Cardiac septum (tissue), 1 donor: ENCODE measurements at regions not wholly inside any gene's neighbourhood (a gene's known extent, or its start where the extent isn't known, plus 50 kb on each side); places are given as distances from the start of the nearest gene placed in this dataset.

ENCODE experiments used
- DNase-seq: peaks from one replicate; pipeline ENCODE4 v3.0.0-alpha.2; 2020; ENCODE audit warnings: low spot score
- intact Hi-C: fragments of 100-400 bp; cut with DNase I; formaldehyde crosslinking; loops from one replicate; pipeline ENCODE4 v1.14.0; 2022
- donor health status: DM: no; HTN: no; CAD: no.

DNA sequence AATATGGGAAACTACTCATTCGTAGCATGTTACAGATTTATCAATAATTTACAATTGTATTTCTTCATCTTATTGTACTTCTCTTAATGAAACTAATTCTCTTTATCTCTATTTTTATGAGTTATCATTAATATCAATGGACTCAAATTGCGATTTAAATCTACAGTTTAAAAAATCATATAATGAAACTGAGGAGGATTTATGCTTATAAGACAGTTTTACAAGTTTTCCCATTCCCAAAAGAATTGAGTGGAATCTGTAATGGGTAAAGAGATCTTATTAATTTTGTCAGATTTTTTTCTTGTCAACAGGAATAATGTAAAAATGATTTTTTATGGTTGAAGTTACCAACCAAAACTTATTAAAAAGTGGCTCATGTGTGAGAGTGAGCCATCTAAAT lies 468.0 kb downstream of the METTL4 start:
- intact Hi-C loops: no loop called here
- no peak for DNase-seq

GRCh38 chr18:2104620-2105462 lies 466.5 kb downstream of the METTL4 start:
- no peak for DNase-seq
- intact Hi-C loops: loop anchor here (5.0 kb wide), 1 partner anchor 437 kb away; no protein-coding TSS in a partner anchor

GRCh38 chr18:2108591-2108990 lies 462.7 kb downstream of the METTL4 start:
- DNase-seq: no peak
- intact Hi-C loops: loop anchor here (5.0 kb wide), 1 partner anchor 434 kb away; no protein-coding TSS in a partner anchor

DNA sequence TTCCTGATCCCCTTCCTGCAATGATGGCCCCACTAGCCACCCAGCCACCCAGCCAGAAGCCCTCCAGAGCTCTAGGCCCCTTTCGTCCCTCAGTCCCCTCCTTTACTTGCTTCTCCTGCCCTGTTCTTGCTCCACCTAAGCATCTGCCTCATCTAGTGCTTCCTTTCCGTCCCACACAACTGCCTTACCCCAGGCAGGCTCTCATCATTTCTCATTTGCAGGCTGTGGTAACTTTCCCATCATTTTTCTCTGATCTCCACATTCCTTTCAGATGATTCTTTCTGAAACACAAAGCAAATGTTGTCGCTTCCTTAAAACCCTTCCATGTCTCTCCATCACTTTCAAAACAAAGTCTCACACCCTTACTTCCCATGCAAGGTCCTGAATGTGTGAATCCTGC lies 459.8 kb downstream of the METTL4 start:
- DNase-seq: no peak
- intact Hi-C loops: no loop called here

DNA sequence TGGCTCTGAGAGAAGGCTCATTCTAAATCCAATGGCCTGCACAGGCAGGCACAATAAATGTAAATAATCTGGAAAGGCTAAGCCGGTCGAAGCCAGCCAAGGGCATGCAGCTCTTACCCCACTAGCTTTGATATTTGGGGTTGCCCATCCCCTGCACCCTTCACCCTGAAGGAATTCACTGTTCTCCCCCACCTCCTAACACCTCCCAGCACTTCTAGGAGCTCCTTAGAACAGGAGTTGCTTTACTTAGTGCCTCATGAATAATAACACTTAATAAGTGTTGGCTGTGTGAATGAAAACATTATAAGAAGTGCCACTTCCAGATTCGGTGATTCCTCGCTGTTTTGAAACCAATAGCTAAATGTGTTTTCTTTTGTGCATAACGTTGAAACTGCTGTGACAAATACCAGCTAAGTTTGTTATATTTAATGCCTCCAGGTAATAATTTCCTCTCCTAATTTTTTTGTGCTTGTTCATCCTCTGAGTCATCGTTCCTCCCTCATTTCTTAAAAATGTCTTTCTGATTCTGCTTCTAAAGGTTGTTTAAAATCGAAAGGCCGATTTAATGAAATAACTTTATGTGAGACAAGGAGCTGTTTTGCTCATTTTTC lies 458.8 kb downstream of the METTL4 start:
- intact Hi-C loops: no loop called here

DNA sequence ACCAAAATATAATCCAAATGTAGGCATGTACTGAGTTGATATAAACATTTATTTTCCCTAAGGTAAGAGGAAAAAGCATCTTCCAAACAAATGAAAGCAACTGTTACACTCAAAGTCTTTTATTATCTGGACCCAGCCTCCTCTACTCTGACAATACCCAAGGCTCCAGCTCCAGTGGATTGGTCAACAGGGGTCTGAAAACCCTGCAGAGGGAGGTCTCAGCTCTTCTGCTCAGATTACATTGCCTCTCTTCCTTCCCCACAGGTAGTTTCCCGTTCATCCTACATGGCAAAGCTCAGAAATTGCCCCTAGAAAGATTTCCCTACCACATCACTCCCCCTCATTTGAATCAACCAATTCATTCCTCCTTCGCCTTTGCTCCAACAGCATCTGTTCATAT lies 457.0 kb downstream of the METTL4 start:
- intact Hi-C loops: no loop called here
- no peak for DNase-seq

More for the DNA sequence above, 458.8 kb downstream of the METTL4 start:
- DNase-seq: no peak

DNA sequence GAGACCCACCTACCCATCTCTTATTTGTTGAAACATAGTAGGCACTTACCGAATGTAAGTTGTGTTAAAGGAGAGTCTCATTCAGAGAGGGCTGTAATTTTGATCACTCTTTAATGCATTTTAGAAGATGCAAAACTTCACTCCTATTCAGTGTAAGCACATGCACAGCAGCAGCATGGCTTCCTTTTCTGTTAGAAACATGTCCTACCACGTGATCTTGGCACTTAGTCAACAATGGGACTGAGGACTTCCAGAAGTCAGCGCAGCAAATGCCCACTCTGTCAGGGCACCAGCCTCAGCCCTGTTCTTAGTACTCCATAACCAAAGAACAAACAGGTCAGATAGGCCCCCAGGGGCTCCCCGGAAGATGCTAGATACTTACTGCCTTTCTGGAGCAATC lies 456.5 kb downstream of the METTL4 start:
- intact Hi-C loops: no loop called here
- no peak for DNase-seq

DNA sequence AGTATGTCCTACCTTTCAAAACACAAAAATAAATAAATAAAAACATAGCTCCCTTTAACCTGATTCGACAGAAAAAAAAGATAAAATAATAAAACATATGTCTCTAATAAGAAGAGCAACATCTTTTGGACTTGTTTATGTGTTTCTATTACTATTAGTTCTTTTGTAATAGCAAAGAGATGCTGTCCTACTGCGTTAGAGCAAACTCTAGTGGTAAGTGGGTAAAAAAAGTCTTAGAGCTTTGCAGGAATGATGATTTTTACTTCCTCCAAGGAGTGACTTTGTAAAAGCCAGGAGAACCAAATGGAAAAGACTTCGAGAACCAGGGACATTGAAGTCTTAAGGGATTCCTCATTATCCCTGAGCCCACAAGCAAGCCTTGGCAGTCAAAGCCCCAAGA lies 450.1 kb downstream of the METTL4 start:
- DNase-seq: no peak
- intact Hi-C loops: no loop called here

- no peak for DNase-seq
- intact Hi-C loops: no loop called here
Observed at GRCh38 chr18:2123077-2123476, 448.2 kb downstream of the METTL4 start.

DNA sequence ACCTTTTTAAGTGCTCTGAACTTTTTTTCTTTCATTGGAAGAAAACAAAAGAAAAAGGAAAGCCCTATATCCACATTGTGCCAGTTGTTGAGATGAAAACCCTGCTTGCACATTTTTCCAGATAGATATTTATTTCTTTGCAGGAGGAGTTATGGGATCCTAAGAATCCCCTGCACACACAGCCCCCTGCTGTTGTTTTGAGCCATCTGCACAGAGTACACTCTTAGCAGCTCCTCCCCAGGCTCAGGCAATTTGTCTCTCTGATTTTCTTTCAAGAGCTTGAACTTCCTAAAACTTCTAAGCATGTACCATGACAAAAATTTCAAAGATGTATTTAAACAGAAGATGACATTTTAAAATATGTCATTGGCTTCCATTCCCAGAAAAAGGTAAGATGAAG lies 436.9 kb downstream of the METTL4 start:
- intact Hi-C loops: no loop called here
- DNase-seq: no peak

- intact Hi-C loops: no loop called here
- no peak for DNase-seq
Observed at GRCh38 chr18:2135309-2135708, 436.0 kb downstream of the METTL4 start.

- intact Hi-C loops: no loop called here
- DNase-seq: no peak
Observed at GRCh38 chr18:2138552-2138951, 432.8 kb downstream of the METTL4 start.

- intact Hi-C loops: no loop called here
- no peak for DNase-seq
Observed at GRCh38 chr18:2139691-2140090, 431.6 kb downstream of the METTL4 start.

GRCh38 chr18:2143636-2144035 lies 427.7 kb downstream of the METTL4 start:
- DNase-seq: no peak
- intact Hi-C loops: no loop called here

- DNase-seq: no peak
- intact Hi-C loops: no loop called here
Observed at GRCh38 chr18:2144811-2145210, 426.5 kb downstream of the METTL4 start.

DNA sequence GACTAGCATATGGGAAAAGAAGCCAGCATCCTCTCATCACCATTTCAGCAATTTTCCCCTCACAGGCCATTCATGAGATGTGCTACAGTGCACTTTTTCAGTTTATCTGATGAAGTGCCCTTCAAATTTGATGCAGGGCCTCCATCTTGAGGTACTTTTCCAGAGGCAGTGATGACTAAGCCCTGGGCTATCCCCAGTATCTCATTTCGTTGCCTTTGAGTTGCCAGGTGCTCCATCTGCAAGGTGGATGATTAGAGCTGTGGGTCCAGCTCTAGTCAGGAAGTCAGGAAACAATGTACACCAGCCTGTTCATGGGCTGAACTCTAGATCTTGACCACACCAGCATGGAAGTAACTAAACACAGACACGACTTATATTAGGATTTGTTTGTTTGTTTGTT lies 425.2 kb downstream of the METTL4 start:
- intact Hi-C loops: no loop called here
- no peak for DNase-seq

DNA sequence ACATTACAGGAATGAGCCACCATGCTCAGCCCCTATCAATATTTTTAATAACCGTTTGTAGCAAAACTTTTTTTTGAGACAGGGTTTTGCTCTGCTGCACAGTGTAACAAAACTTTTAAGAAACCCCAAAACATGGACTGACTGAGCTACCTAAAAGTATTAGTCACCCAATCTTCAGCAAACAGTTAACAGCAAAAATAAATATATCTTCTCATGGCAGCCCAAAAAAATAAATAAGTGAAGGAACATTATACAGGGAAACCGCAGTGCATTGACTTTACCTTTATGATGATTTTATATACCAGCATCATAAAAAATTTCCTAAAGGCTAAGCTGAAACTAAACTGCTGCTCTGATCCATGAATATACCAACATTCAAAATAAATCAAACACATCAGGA lies 424.6 kb downstream of the METTL4 start:
- DNase-seq: no peak
- intact Hi-C loops: no loop called here

DNA sequence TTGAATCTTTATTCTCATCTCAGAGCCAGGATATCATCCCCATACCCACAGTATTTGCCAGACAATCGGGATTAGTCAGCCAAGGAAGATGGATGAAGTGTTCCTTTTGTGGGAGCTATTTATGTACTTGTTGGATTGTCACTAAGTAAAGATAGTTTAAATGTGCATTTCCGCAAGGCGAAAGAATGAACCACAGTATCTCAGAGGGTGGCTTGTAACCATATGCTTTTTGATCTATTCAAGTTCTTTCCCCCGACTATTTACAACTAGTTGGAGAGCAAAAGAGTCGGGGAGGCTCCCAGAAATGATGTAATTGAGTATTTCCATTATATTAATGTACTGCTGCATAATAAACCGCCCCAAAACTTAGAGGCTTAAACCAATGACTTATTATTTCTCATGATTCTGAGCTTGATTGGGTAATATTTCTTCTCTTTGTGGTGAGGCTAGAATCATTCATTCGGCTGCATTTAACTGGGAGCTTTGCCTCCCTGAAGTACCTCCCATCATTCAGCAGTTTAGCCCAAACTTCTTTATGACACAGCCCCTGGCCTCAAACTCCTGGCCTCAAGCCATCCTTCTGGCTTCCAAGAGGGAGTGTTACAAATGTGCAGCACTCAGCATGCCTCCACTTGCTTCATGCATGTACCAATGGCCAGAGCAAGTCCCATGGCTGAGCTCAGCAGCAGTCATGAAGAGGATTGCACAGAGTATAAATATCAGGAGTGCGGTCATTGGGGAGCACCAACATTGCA lies 423.7 kb downstream of the METTL4 start:
- intact Hi-C loops: no loop called here
- DNase-seq: no peak

GRCh38 chr18:2148823-2149222 lies 422.5 kb downstream of the METTL4 start:
- intact Hi-C loops: no loop called here

GRCh38 chr18:2150566-2150965 lies 420.7 kb downstream of the METTL4 start:
- intact Hi-C loops: no loop called here
- DNase-seq: no peak

More at GRCh38 chr18:2148823-2149222, 422.5 kb downstream of the METTL4 start:
- DNase-seq: no peak

DNA sequence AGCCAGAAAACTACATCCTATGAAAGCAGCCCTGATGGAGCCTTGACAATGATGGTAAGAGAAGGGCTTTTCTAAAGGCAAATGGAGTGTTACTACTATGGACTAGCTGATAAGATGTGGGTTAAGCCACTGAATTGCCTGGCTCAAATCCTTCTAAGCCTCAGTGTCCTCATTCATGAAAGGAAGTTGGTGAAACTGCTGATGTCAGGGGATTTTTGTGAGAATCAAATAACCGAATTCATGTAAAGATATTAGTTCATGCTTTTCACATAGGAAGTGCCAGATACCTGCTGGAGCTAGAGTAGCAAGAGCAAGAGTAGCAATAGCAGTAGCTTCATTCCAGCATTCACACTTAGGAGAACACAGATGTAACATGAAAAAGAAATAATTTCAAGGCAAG lies 417.0 kb downstream of the METTL4 start:
- intact Hi-C loops: no loop called here
- no peak for DNase-seq
